ENCODE measurements at regions not wholly inside any gene's neighbourhood (a gene's known extent, or its start where the extent isn't known, plus 50 kb on each side); places are given as distances from the start of the nearest gene placed in this dataset.

- H2BK120ac ChIP-seq (ENCODE audit: low read depth, low read length, poor library complexity, severe bottlenecking), result no peak overlapping the region
- H3K9ac ChIP-seq (ENCODE audit: extremely low read depth, insufficient read length, low read length), result no peak overlapping the region
- no peak overlapping the region for H2AFZ ChIP-seq (ENCODE audit: low read length)
- no peak overlapping the region for H2BK5ac ChIP-seq (ENCODE audit: insufficient read length, low read length)
- no peak overlapping the region for H3K23ac ChIP-seq (ENCODE audit: insufficient read length, low read depth, low read length)
- no peak overlapping the region for H2BK15ac ChIP-seq (ENCODE audit: low read depth, low read length)
- no peak for DNase-seq
- no peak overlapping the region for H2AK5ac ChIP-seq (ENCODE audit: insufficient read length, low read length)
- no peaks in the 10 kb centered on the region for H3K9me3 ChIP-seq (ENCODE audit: control insufficient read depth, low read depth, low read length)
- H4K5ac ChIP-seq (ENCODE audit: insufficient read length, low read depth, low read length), result no peak overlapping the region
- no peaks in the 10 kb centered on the region for H3K79me1 ChIP-seq (ENCODE audit: insufficient read depth, low read depth, low read length, poor library complexity, severe bottlenecking)
- H3K79me2 ChIP-seq (ENCODE audit: insufficient read depth, low read length), result no peaks in the 10 kb centered on the region
- no peaks in the 10 kb centered on the region for H3K23me2 ChIP-seq (ENCODE audit: insufficient read length, low read depth, low read length, poor library complexity, severe bottlenecking)
- H3K18ac ChIP-seq (ENCODE audit: insufficient read length, low read depth, low read length), result no peak overlapping the region
- H4K20me1 ChIP-seq (ENCODE audit: control insufficient read depth, insufficient read depth, insufficient read length), result no peaks in the 10 kb centered on the region
- H4K91ac ChIP-seq (ENCODE audit: insufficient read length, low read depth, low read length), result no peak overlapping the region
- no peak overlapping the region for H3K27ac ChIP-seq (ENCODE audit: insufficient read length, low read depth, low read length)
- H2BK12ac ChIP-seq (ENCODE audit: insufficient read length, low read depth, low read length), result no peak overlapping the region
- H3K4me1 ChIP-seq (ENCODE audit: insufficient read depth, low read length), result peaks cover 3% of the 10 kb centered on the region; the same call in 1 of the 2 replicates
- H4K8ac ChIP-seq (replicated peaks; ENCODE audit: insufficient read length, low read depth, low read length), result no peak overlapping the region
- Mint-ChIP-seq H3K4me3 (no peak overlapping the region), H3K27me3 (ENCODE audit: low read depth) (no peaks in the 10 kb centered on the region), H3K9me3 (peaks cover 0 to 4% of the 10 kb centered on the region in 2 experiments; a peak in 1 of 5 replicates), H3K36me3 (ENCODE audit: insufficient read depth in 1 of 3, low read depth in 3 of 3) (peaks cover 0 to 2% (median 0%) of the 10 kb centered on the region in 3 experiments; a peak in 4 of 7 replicates), H3K4me1 (peaks cover 20 to 25% of the 10 kb centered on the region in 2 experiments), H3K27ac (no peak overlapping the region)
- H2BK20ac ChIP-seq (ENCODE audit: low read depth, low read length, poor library complexity, severe bottlenecking), result no peak overlapping the region
- H3K56ac ChIP-seq (ENCODE audit: insufficient read length, low read depth, low read length), result no peak overlapping the region
- no peak overlapping the region for H3T11ph ChIP-seq (ENCODE audit: low read length)
- no peak overlapping the region for H3K4me2 ChIP-seq (ENCODE audit: insufficient read depth, insufficient read length, low read length)
- no peak for TF ChIP-seq CTCF (conservative IDR thresholded peaks at IDR 0.05)
- H3K27me3 ChIP-seq (ENCODE audit: insufficient read depth, low read length), result no peaks in the 10 kb centered on the region
- no peak overlapping the region for H3K14ac ChIP-seq (ENCODE audit: insufficient read depth, low read length)
- no peak overlapping the region for H3K4ac ChIP-seq (ENCODE audit: low read depth, low read length)
These were observed 554.3 kb downstream of the DIAPH3 start for GRCh38 chr13:59609421-59609820.
